AG04450 (cell line): ENCODE measurements at regions not wholly inside any gene's neighbourhood (a gene's known extent, or its start where the extent isn't known, plus 50 kb on each side); places are given as distances from the start of the nearest gene placed in this dataset.
"Not testable (repeated sequence)": the region's sequence is repeated elsewhere in the genome, so short reads cannot be mapped to it uniquely, and the experiment has no call there.

Experiments
- CTCF ChIA-PET: fragments of 300-600, 350-600 bp; formaldehyde crosslinking; extraction: SDS; loops from one replicate; lab custom pipeline; 2022; ENCODE audit warnings: antibody characterized with exemption, inconsistent platforms; lab: Charles Lee
- POLR2A ChIA-PET: fragments of 350-600 bp; formaldehyde crosslinking; extraction: SDS; loops from one replicate; lab custom pipeline; 2021; ENCODE audit warnings: antibody characterized with exemption, inconsistent platforms; lab: Yijun Ruan, JAX
- DNase-seq: peaks from one replicate; pipeline ENCODE4 v3.0.0-alpha.2; 2011; ENCODE audit warnings: low read depth, low spot score
- H3K27ac ChIP-seq: one replicate; pipeline ENCODE4 v1.5.1; 2012; ENCODE audit warnings: low read depth, low read length, control low read depth
- H3K27me3 ChIP-seq: one replicate; pipeline ENCODE4 v1.6.0; 2012; ENCODE audit warnings: low read length; ENCODE audit not compliant: control insufficient read depth, insufficient read depth
- H3K4me3 ChIP-seq: 2 replicates; pipeline ENCODE4 v1.5.1; 2011; ENCODE audit warnings: mild to moderate bottlenecking, low read depth, low read length, control low read depth
- H3K9me3 ChIP-seq: 2 replicates; pipeline ENCODE4 v1.5.1; 2012; ENCODE audit warnings: low read length; ENCODE audit not compliant: control insufficient read depth, insufficient read depth
- CTCF ChIP-seq: IDR thresholded peaks from 2 replicates; pipeline ENCODE4 v1.5.1; 2011; ENCODE audit warnings: low read depth, low read length, control low read depth, inconsistent platforms

GRCh38 chr5:67724412-67725135 lies 491.0 kb upstream of the PIK3R1 start:
- H3K27ac ChIP-seq: no peak overlapping the region
- no peak for TF ChIP-seq CTCF
- H3K4me3 ChIP-seq: no peak overlapping the region
- POLR2A ChIA-PET: no interaction called here
- DNase-seq: no peak
- no peaks in the 10 kb centered on the region for H3K27me3 ChIP-seq
- CTCF ChIA-PET: no interaction called here
- no peaks in the 10 kb centered on the region for H3K9me3 ChIP-seq

- no peaks in the 10 kb centered on the region for H3K27me3 ChIP-seq
- TF ChIP-seq CTCF: no peak
- ChIA-PET POLR2A (no interaction called here), CTCF (no interaction called here)
- no peak overlapping the region for H3K27ac ChIP-seq
- no peak overlapping the region for H3K4me3 ChIP-seq
- no peaks in the 10 kb centered on the region for H3K9me3 ChIP-seq
- DNase-seq: no peak
These were observed 491.7 kb upstream of the PIK3R1 start for GRCh38 chr5:67723873-67724272.

GRCh38 chr5:67722582-67722981 lies 493.0 kb upstream of the PIK3R1 start:
- H3K27me3 ChIP-seq, POLR2A ChIA-PET, CTCF ChIA-PET, DNase-seq, H3K4me3 ChIP-seq, H3K27ac ChIP-seq, H3K9me3 ChIP-seq: not testable (repeated sequence)

- no peak overlapping the region for H3K27ac ChIP-seq
- CTCF ChIA-PET: interaction anchor here (0.7 kb wide), 1 partner anchor 19 kb away, joined by 6 read pairs; no protein-coding TSS in a partner anchor
- no peak for DNase-seq
- no peak for TF ChIP-seq CTCF
- H3K9me3 ChIP-seq: no peaks in the 10 kb centered on the region
- no peaks in the 10 kb centered on the region for H3K27me3 ChIP-seq
- no peak overlapping the region for H3K4me3 ChIP-seq
- POLR2A ChIA-PET: no interaction called here
These were observed 495.3 kb upstream of the PIK3R1 start for GRCh38 chr5:67720162-67720772.

GRCh38 chr5:67702008-67702407 lies 505.4 kb upstream of the CD180 start:
- no peak for DNase-seq
- Histone ChIP-seq H3K27ac (no peak overlapping the region), H3K27me3 (no peaks in the 10 kb centered on the region), H3K9me3 (peaks cover 2% of the 10 kb centered on the region; the same call in 1 of the 2 replicates), H3K4me3 (no peak overlapping the region)
- CTCF ChIA-PET: no interaction called here
- no peak for TF ChIP-seq CTCF
- POLR2A ChIA-PET: no interaction called here
